Neural progenitor cell (in vitro differentiated cells): ENCODE measurements at regions not wholly inside any gene's neighbourhood (a gene's known extent, or its start where the extent isn't known, plus 50 kb on each side); places are given as distances from the start of the nearest gene placed in this dataset.

Source experiments
- EZH2phosphoT487 ChIP-seq: fragments of 200-600 bp; sonication (generic); IDR thresholded peaks from 2 replicates; pipeline ENCODE4 v1.6.1; 2017; ENCODE audit warnings: antibody characterized with exemption
- TF ChIP-seq, protein P1 (sequence below): fragments of 200-600 bp; sonication (generic); IDR thresholded peaks from 2 replicates; pipeline ENCODE4 v1.5.1; 2017; ENCODE audit warnings: antibody characterized with exemption, mild to moderate bottlenecking

DNA sequence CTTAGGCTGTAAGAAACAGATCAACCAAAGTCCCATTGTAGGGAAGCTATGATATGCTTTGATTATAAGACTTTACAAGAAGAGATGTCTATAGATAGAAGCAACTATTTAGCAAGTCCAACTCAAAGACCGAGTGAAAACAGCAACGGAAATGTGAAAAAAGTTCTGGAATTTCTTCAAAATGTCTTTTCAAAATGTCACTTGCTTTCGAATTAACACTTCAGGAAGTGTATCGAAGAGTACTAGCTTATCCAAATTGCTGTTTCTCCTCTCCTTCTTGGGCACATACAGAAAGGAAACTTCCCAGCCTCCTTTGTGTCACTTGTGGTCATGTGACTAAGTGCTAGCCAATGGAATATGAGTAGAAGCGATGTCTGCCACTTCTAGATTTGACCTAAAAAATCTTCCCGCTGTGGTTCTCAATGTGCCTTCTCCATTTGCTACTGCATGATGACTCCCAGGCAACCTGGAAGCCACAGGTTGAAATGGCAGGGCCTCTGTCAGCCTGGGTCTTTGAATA lies 89.9 kb downstream of the TSEN15 start:
- TF ChIP-seq, protein P1, sequence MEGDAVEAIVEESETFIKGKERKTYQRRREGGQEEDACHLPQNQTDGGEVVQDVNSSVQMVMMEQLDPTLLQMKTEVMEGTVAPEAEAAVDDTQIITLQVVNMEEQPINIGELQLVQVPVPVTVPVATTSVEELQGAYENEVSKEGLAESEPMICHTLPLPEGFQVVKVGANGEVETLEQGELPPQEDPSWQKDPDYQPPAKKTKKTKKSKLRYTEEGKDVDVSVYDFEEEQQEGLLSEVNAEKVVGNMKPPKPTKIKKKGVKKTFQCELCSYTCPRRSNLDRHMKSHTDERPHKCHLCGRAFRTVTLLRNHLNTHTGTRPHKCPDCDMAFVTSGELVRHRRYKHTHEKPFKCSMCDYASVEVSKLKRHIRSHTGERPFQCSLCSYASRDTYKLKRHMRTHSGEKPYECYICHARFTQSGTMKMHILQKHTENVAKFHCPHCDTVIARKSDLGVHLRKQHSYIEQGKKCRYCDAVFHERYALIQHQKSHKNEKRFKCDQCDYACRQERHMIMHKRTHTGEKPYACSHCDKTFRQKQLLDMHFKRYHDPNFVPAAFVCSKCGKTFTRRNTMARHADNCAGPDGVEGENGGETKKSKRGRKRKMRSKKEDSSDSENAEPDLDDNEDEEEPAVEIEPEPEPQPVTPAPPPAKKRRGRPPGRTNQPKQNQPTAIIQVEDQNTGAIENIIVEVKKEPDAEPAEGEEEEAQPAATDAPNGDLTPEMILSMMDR, result no peak
- TF ChIP-seq EZH2phosphoT487, result no peak
